SK-N-SH treated with all-trans-retinoic acid at 6 μM for 48 hours (cell line): ENCODE measurements at regions not wholly inside any gene's neighbourhood (a gene's known extent, or its start where the extent isn't known, plus 50 kb on each side); places are given as distances from the start of the nearest gene placed in this dataset.

Experiments used
- ATAC-seq: fragments of 200-7000 bp; cut with Tn5 transposase; 3 replicates; pipeline ENCODE4 v1.9.1; 2020; ENCODE audit warnings: mild to moderate bottlenecking, moderate library complexity
- ARNTL ChIP-seq: fragments of 450-650 bp; formaldehyde crosslinking; IDR thresholded peaks from 2 replicates; pipeline ENCODE4 v1.5.0; 2020; ENCODE audit warnings: low read depth, mild to moderate bottlenecking, moderate library complexity, borderline replicate concordance
- BACH2 ChIP-seq: fragments of 250-450 bp; sonication (Bioruptor Pico); IDR thresholded peaks from 2 replicates; pipeline ENCODE4 v1.9.0; 2021; ENCODE audit warnings: mild to moderate bottlenecking, borderline replicate concordance
- CSRNP3 ChIP-seq: fragments of 250-450 bp; sonication (Bioruptor Pico); IDR thresholded peaks from 2 replicates; pipeline ENCODE4 v1.5.1; 2021; ENCODE audit warnings: mild to moderate bottlenecking, moderate library complexity
- ESRRG ChIP-seq: fragments of 250-450 bp; sonication (Bioruptor Pico); IDR thresholded peaks from 2 replicates; pipeline ENCODE4 v1.6.1; 2021; ENCODE audit warnings: mild to moderate bottlenecking
- GLIS3 ChIP-seq: fragments of 250-450 bp; sonication (Bioruptor Pico); IDR thresholded peaks from 2 replicates; pipeline ENCODE4 v1.5.0; 2020; ENCODE audit warnings: mild to moderate bottlenecking, moderate library complexity
- ISL1 ChIP-seq: fragments of 250-450 bp; sonication (Bioruptor Pico); IDR thresholded peaks from 2 replicates; pipeline ENCODE4 v2.1.2; 2022; ENCODE audit warnings: mild to moderate bottlenecking, moderate library complexity
- OSR1 ChIP-seq: fragments of 250-450 bp; sonication (Bioruptor Pico); IDR thresholded peaks from 2 replicates; pipeline ENCODE4 v1.8.0; 2022; ENCODE audit warnings: moderate library complexity, mild to moderate bottlenecking, inconsistent platforms
- PATZ1 ChIP-seq: fragments of 250-450 bp; sonication (Bioruptor Pico); IDR thresholded peaks from 2 replicates; pipeline ENCODE4 v1.8.0; 2020; ENCODE audit warnings: mild to moderate bottlenecking, moderate library complexity, borderline replicate concordance
- POU6F1 ChIP-seq: fragments of 250-450 bp; sonication (Bioruptor Pico); IDR thresholded peaks from 2 replicates; pipeline ENCODE4 v1.8.0; 2021; ENCODE audit warnings: low read depth, mild to moderate bottlenecking, moderate library complexity, borderline replicate concordance
- PPARA ChIP-seq: fragments of 250-450 bp; sonication (Bioruptor Pico); IDR thresholded peaks from 2 replicates; pipeline ENCODE4 v1.5.0; 2020; ENCODE audit warnings: mild to moderate bottlenecking, borderline replicate concordance
- RARB ChIP-seq: fragments of 250-450 bp; sonication (Bioruptor Pico); IDR thresholded peaks from 2 replicates; pipeline ENCODE4 v1.8.0; 2021; ENCODE audit warnings: mild to moderate bottlenecking, moderate library complexity
- SNAI2 ChIP-seq: fragments of 250-450 bp; sonication (Bioruptor Pico); IDR thresholded peaks from 2 replicates; pipeline ENCODE4 v1.5.0; 2020; ENCODE audit warnings: mild to moderate bottlenecking, moderate library complexity
- TCF4 ChIP-seq: fragments of 250-450 bp; sonication (Bioruptor Pico); IDR thresholded peaks from 2 replicates; pipeline ENCODE4 v1.8.0; 2021; ENCODE audit warnings: mild to moderate bottlenecking, moderate library complexity, borderline replicate concordance
- TOX ChIP-seq: fragments of 250-450 bp; sonication (Bioruptor Pico); IDR thresholded peaks from 2 replicates; pipeline ENCODE4 v1.8.0; 2021; ENCODE audit warnings: mild to moderate bottlenecking, moderate library complexity, borderline replicate concordance
- TSHZ2 ChIP-seq: fragments of 250-450 bp; sonication (Bioruptor Pico); IDR thresholded peaks from 2 replicates; pipeline ENCODE4 v1.5.0; 2020; ENCODE audit warnings: mild to moderate bottlenecking, moderate library complexity
- ZFP3 ChIP-seq: fragments of 250-450 bp; sonication (Bioruptor Pico); IDR thresholded peaks from 2 replicates; pipeline ENCODE4 v1.5.0; 2020; ENCODE audit warnings: mild to moderate bottlenecking, moderate library complexity
- ZNF565 ChIP-seq: fragments of 450-650 bp; formaldehyde crosslinking; conservative IDR thresholded peaks from 2 replicates; pipeline ENCODE4 v1.5.0; 2020; ENCODE audit warnings: low read depth, mild to moderate bottlenecking, moderate library complexity
- ZNF70 ChIP-seq: fragments of 450-650 bp; formaldehyde crosslinking; IDR thresholded peaks from 2 replicates; pipeline ENCODE4 v1.5.0; 2020; ENCODE audit warnings: mild to moderate bottlenecking, moderate library complexity
- ZNF8 ChIP-seq: fragments of 450-650 bp; formaldehyde crosslinking; IDR thresholded peaks from 2 replicates; pipeline ENCODE4 v1.5.0; 2020; ENCODE audit warnings: mild to moderate bottlenecking, moderate library complexity

GRCh38 chr19:27776524-27776923, 1436.4 kb downstream of the UQCRFS1 start (continued):
- no peak for TF ChIP-seq TCF4 (CRISPR knock-in tag)
- no peak for TF ChIP-seq TOX (CRISPR knock-in tag)
- TF ChIP-seq OSR1 (CRISPR knock-in tag) = no peak

- ATAC-seq = no peak
Observed at GRCh38 chr19:27776020-27776419, 1436.9 kb downstream of the UQCRFS1 start.

GRCh38 chr19:27775395-27775794, 1437.6 kb downstream of the UQCRFS1 start:
- TF ChIP-seq GLIS3 = no peak
- TF ChIP-seq OSR1 (CRISPR knock-in tag) = no peak
- no peak for TF ChIP-seq PATZ1
- TF ChIP-seq RARB (CRISPR knock-in tag) = no peak
- no peak for TF ChIP-seq ISL1 (CRISPR knock-in tag)
- TF ChIP-seq ZNF565 (CRISPR knock-in tag) = no peak
- no peak for TF ChIP-seq ZNF8 (CRISPR knock-in tag)
- TF ChIP-seq, all 23 proteins: peak for 0
- no peak for ATAC-seq

More at GRCh38 chr19:27776020-27776419, 1436.9 kb downstream of the UQCRFS1 start:
- TF ChIP-seq ZFP3 (CRISPR knock-in tag) (no peak), ZNF8 (CRISPR knock-in tag) (no peak), CSRNP3 (CRISPR knock-in tag) (no peak), PPARA (CRISPR knock-in tag) (no peak), ISL1 (CRISPR knock-in tag) (no peak), ESRRG (CRISPR knock-in tag) (no peak), RARB (CRISPR knock-in tag) (no peak), BACH2 (CRISPR knock-in tag) (no peak)

- TF ChIP-seq TSHZ2 (CRISPR knock-in tag) (no peak), SNAI2 (CRISPR knock-in tag) (no peak), POU6F1 (no peak), ARNTL (CRISPR knock-in tag) (no peak), ZNF70 (no peak)
Observed at GRCh38 chr19:27774827-27775226, 1438.1 kb downstream of the UQCRFS1 start.

GRCh38 chr19:27774337-27774736, 1438.6 kb downstream of the UQCRFS1 start:
- no peak for ATAC-seq
- no peak for TF ChIP-seq PATZ1
- TF ChIP-seq ZFP3 (CRISPR knock-in tag) = no peak

More at GRCh38 chr19:27774827-27775226, 1438.1 kb downstream of the UQCRFS1 start:
- ATAC-seq = no peak
